C4-2B (cell line): ENCODE measurements at regions not wholly inside any gene's neighbourhood (a gene's known extent, or its start where the extent isn't known, plus 50 kb on each side); places are given as distances from the start of the nearest gene placed in this dataset.

Experiments
- H3K27ac ChIP-seq: fragments of 450-650 bp; 2 replicates; pipeline ENCODE4 v1.5.1; 2017
- ZFX ChIP-seq: fragments of 450-650 bp; IDR thresholded peaks from 2 replicates; pipeline ENCODE4 v1.6.1; 2017
- TF ChIP-seq, protein P1 (sequence below): fragments of 450-650 bp; conservative IDR thresholded peaks from 2 replicates; pipeline ENCODE4 v1.5.1; 2017; ENCODE audit warnings: mild to moderate bottlenecking

DNA sequence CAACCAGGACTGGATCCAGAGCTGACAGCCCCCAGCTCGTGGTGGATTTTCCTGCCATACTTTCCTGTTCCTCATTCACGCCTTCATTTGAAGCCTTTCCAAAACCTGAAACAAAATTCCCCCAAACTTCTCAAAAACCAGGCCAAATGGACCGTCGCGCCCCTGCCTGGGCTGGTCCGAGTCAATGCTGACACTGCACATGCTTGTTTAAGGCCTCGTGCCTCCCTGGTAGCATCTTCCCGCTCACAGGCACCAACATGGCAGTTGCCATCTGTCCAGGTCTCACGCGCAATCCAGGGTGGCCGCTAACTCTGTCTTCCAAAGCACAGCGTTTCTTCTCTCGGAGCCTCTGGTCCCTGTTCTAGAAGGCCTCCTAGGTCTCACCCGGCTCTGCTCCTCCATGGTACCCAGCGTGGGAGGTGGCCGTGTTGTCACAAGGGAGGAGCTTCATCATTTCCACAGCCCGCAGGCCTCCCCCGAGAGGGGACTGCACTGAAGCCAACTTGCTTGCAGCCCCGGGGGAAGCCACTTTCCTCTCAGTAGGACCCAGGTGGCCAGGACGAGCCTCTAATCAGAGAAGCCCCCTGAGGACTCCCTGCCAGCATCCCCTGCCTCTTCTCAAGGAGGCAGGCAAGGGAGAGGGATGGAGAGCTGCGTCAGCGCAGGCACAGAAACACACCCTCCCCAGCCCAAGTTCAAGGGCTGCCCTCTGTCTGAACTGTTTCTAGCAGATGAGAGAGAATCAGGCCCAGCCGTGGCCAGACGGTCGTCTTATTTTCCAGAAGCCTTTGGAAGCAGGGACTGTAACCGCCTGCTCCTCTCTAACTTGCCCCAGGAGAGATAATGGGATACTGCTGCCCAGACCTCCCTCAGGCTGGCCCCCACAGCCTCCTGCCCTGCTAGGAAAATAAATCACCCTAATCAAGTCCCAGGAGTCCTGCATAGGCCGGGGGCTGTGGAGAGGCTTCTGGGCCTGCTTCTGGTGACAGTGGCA lies 152.8 kb upstream of the TLE3 start:
- TF ChIP-seq ZFX = no peak
- TF ChIP-seq, protein P1, sequence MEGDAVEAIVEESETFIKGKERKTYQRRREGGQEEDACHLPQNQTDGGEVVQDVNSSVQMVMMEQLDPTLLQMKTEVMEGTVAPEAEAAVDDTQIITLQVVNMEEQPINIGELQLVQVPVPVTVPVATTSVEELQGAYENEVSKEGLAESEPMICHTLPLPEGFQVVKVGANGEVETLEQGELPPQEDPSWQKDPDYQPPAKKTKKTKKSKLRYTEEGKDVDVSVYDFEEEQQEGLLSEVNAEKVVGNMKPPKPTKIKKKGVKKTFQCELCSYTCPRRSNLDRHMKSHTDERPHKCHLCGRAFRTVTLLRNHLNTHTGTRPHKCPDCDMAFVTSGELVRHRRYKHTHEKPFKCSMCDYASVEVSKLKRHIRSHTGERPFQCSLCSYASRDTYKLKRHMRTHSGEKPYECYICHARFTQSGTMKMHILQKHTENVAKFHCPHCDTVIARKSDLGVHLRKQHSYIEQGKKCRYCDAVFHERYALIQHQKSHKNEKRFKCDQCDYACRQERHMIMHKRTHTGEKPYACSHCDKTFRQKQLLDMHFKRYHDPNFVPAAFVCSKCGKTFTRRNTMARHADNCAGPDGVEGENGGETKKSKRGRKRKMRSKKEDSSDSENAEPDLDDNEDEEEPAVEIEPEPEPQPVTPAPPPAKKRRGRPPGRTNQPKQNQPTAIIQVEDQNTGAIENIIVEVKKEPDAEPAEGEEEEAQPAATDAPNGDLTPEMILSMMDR = no peak
- H3K27ac ChIP-seq = no peak overlapping the region

DNA sequence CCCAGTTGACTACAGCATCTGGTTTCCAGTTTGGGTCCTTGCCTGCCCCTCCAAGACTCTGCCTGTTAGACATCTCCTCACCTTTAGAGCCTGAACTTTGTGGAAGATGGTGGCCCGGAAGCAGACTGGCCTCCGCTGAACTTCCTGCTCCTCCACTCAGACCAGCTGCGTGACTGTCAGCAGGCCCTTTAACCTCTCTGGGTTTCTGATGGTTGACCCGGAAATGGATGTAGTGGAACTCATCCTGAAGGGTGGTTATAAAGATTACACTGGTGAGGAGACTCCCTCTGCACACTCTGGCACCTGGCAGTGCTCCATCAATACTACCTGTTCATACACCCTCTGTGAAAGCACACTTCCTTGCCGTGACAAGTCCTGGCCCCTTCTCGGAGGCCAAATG lies 151.9 kb upstream of the TLE3 start:
- H3K27ac ChIP-seq = no peak overlapping the region
- TF ChIP-seq, protein P1 = no peak
- no peak for TF ChIP-seq ZFX

DNA sequence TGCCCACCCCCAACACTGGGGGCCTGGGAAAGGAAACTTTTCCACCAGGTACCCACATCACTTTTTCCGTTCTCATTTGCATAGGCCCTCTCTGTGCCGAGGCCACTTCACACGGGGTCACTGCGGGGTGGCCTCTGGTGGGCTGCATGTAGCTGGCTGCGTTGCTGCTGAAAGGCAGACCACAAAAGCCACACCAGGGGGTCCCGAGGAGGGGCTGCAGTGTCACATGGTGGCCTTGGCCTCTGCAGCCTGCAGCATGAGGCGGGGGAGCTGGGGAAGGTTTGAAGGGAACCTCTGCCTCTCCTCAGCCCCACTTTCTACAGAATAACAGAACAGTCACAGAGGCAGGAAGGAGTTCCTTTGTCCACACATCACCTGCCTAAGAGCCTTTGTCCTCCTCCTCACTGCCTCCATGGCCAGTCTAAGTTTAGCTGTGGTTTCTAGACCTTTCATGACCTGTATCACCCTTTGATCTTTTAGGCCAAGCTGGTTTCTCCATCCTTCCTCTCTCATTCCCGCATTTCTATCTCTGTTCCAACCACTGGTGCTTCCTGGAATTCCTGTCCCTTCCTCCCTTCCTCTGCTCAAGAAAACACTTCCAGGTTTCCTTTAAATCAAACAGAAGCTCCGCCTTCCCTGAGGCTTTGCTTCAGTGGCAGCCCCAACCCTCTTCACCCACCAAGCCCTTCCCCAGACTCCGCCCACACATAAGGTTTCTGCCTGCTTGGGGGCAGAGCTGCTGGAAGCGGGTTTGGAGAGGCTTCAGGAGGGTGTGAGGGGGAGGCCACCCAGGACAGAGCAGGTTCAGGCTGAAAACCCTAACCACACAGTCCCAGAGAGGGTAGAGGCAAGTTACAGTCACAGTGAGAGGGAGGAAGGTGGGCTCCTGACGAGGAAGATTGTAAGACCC lies 150.7 kb upstream of the TLE3 start:
- no peak overlapping the region for H3K27ac ChIP-seq
- TF ChIP-seq, protein P1 = no peak

DNA sequence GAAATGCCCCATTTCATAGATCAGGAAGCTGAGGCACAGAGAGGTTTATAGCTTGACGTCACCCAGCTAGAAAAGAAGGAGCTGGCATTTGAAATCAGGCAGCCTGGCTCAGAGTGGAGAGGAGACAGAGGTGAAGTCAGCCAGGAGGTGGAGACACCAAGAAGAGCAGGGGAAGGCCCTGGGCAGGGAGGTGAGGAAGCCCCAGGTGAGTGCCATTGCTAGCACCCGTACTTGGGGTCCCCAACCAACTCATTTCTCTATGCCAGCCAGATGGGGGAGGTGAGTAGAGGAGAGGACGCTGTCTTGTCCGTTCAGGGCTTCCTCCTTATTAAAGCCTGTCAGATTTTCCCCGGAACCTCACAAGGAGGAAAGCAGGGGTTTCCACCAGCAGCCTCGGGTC lies 149.6 kb upstream of the TLE3 start:
- TF ChIP-seq ZFX = no peak
- TF ChIP-seq, protein P1 = no peak
- H3K27ac ChIP-seq = no peak overlapping the region

DNA sequence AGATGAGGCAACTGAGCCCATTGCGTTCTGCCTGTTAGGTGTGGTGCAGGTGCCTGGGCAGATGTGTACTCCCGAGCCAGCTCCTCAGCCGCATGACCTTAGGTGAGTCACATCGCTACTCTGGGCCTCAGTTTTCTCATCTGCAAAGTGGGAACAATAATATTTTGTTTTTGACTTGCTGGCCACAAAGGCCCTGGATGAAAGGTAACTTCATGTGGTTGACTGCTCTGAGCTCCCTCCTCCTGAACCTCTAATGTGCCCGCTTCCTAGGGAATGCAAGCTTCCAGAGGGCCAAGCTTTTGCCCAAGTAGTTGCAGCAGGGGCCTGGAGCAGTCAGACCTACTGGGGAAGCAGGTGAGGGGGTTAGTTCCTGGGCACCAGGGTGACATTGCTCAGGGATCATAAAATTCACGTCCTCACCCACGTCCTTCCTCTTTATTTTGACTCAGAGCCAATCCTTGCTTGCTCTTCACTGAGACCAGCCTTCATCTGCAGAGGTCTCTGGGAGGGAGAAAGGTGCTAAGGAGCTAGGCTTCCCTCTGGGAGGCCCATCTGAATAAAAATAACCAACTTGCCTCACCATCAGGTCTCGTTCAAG lies 149.0 kb upstream of the TLE3 start:
- no peak overlapping the region for H3K27ac ChIP-seq
- TF ChIP-seq, protein P1 = no peak
- no peak for TF ChIP-seq ZFX

DNA sequence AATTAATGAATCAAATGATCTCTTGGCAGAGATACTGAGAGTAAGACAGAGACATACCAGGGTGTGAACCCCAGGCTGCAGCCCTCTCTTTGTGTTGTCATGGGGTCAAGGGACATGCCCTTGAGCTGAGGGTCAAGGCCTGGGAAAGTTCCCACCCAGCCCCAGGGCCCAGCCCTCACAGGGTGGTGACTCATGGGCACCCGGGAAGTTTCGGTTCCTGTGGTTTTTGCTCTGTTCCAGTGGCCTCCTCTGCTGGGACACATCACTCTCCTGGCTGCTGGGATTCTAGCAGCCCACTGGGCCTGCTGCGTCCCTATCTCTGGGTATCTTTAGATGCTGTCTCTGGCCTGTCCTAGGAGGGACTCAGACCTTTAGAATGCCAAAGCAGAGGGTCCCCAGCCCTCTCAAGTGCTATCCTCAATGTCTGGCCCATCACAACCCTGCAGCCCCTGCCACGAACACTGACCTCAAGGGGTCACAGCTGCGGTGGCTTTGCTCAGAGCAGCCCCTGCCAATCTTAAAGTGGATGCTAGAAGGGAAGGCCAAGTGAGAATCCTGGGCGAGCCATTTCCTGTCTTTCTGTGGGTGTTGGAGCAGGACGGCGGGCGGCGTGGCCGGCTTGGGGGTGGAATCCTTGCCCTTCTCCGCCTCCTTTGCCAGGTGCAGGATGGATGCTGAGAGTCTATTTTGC lies 148.4 kb upstream of the TLE3 start:
- TF ChIP-seq, protein P1 = no peak
- TF ChIP-seq ZFX = no peak
- H3K27ac ChIP-seq = no peak overlapping the region
